SW480 (cell line): ENCODE measurements at regions not wholly inside any gene's neighbourhood (a gene's known extent, or its start where the extent isn't known, plus 50 kb on each side); places are given as distances from the start of the nearest gene placed in this dataset.

Experiments
- DNase-seq: peaks from one replicate; pipeline ENCODE4 v3.0.0-alpha.2; 2016; ENCODE audit warnings: low spot score

- DNase-seq, result no peak
Measured at GRCh38 chr10:124286621-124287020, 132.1 kb downstream of the OAT start.

- DNase-seq, result no peak
Measured at GRCh38 chr10:124285587-124286527, 132.9 kb downstream of the OAT start.

DNA sequence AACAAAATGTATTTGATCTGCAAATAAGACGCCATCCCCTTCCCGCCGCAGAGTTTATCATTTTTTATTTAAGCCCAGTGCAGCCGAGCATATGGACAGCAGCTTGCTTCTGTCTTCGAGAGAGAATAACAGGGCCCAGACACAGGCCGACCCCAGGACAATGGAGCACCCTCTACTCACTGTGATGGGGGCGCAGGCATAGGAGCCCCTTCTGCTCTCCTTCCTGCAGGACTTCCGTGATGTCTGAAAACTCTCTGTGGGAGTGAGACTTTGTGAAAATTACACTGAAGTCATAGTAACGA, 134.8 kb downstream of the OAT start:
- DNase-seq, result no peak

- no peak for DNase-seq
Measured at GRCh38 chr10:124283215-124283948, 135.3 kb downstream of the OAT start.

- DNase-seq, result no peak
Measured at GRCh38 chr10:124282326-124282725, 136.4 kb downstream of the OAT start.

GRCh38 chr10:124281666-124282065, 137.1 kb downstream of the OAT start:
- DNase-seq, result no peak

DNA sequence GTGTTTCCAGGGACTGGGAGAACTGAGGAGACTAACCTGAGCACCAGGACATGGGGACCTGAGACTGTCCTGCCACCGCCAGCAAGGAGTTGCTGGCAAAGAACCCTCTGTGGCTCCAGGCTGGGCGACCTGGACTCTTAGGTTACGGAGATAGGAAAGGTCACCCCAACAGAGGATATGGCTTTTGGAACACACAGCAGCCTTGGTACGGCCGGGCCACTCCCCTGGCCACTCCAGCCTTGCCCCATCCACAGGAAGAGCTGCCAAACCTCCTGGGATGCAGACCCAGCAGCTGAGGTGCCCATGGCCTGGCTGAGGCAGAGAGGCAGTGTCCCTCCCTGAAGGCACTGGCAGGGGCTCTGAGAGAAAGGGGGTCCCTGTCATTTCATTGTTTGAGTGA, 137.8 kb downstream of the OAT start:
- no peak for DNase-seq

GRCh38 chr10:124279882-124280281, 138.8 kb downstream of the OAT start:
- DNase-seq, result no peak

DNA sequence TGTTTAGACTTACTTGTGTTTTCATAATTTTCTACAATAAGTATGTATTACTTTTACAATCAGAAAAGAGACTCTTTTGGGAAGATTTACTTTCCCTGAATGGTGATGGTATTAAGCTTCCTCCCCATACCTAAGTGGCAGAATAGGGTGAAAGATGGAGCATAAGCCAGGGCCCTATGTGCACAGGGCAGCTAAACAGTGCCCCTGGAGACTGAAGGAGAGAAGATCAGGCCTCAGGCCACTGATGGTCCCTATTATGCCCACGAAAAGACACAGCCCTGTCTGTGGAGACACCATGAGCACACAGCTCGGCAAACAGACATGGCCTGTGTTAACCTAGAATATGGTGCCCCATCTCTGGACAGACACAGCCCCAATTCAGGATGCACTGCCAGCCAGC, 139.4 kb downstream of the OAT start:
- peak; percentile 17 for DNase-seq

DNA sequence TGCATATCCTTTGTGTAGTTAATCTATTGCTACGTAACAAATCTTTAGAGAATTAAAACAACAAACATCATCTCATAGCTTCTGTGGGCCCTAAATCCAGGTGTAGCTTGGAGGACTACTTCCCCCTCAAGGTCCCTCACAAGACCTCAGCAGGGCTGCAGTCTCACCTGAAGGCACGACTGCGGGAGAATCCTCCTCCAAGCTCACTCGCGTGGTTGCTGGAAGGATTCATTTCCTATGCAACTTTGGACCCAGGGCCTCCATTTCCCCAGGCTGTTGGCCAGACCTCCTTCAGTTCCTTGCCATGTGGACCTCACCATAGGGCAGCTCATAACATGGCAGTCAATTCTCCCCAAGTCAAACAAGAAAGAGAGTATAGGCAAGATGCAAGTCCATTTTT, 140.4 kb downstream of the OAT start:
- DNase-seq, result no peak

- no peak for DNase-seq
Measured at GRCh38 chr10:124273141-124273540, 145.6 kb downstream of the OAT start.

- DNase-seq, result no peak
Measured at GRCh38 chr10:124271676-124272075, 147.0 kb downstream of the OAT start.

DNA sequence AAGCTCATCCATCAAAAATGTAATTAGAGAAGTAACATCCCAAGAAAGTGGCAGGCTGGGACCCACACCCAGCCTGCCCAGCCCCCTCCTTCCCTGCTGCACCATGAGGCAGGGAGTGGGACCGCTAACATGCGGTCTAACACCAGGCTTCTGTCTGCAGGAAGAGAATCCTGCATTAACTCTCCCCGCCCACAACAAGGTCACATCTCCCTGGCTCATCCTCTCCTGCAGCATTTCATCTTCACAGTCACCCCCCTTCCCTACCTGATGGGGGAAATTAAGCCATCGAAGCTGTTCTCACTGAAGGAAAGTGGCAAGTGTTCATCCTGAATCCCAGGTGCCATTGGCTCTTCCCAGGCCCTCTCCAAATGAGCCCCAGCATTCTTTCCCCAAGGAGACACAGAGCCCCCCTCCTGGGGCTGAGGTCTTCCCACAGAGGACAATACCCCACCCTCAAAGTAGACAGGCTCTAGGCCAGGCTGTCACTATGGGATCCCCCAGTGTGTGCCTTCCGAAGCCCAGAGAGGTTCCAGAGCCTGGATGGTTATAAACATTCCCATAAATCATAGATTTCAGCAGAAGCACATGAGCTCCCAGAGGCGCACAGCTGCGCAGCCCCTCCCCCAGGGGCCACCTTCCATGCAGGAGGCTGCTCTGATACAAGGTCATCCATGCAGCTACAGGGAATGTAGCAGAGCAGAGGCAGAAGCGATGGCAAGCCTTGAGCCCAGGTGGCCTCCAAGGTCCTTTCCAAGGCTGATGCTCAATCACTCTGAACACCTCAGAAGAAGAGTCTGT, 148.0 kb downstream of the OAT start:
- DNase-seq, result no peak

GRCh38 chr10:124268976-124269375, 149.7 kb downstream of the OAT start:
- no peak for DNase-seq

DNA sequence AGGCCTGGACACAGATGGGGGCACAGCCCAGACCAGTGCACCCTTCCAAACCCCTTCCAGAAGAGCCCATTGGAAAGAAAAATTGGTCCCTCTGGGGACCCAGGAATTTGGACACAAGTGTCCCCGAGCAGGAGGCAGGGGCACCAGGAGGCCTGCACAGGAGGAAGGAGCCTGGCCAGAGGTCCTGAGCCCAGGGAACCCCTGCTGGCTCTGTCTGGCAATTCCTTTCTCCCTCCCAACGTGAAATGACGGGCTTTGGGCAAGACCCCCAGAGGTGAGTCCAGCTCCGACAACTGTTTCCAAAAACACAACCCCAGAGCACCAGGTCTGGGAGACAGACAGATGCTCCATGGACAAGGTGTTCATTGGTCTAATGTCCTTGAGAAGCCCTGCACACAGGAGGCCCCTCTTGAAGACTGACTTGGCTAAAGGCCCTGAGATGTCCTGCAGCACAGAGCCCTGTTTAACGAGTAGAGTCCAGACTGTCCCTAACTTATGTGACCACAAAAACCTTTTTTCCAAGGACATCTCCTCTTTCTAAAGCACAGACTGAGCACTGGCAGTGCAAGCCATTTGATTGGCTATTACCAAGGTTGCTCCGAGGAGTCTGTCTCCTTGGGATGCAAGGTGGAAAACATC, 150.7 kb downstream of the OAT start:
- DNase-seq, result no peak

DNA sequence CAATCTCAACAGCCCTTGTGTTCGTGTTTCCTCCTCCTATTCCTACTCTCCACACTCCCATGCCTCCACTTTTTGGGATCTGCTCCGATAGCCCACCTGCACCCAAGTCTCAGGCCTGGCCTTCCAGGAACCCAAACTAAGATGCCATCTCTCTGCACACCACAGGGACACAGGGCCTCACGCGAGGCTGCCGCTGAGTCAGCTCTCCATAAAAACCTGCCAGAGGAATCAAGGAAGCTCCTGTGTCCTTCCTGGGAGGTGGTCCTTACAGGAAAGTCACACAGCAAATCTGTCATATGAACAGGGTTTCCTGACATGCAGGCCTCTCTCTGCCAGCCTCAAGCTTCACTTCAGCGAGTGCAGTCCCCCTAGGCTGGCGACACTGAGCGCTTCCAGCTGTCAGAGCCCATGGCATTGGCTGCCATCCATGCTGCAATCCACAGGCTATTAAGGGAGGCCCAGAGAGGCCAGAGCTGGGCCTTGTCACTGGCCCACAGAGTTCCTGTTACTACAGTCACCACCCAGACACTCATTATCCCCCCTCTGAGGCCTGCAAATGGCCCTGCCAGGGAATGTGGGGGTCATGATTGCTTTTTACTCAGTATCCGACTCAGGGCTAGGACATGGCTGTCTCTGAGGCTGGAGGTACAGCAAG, 151.4 kb downstream of the OAT start:
- DNase-seq, result no peak

DNA sequence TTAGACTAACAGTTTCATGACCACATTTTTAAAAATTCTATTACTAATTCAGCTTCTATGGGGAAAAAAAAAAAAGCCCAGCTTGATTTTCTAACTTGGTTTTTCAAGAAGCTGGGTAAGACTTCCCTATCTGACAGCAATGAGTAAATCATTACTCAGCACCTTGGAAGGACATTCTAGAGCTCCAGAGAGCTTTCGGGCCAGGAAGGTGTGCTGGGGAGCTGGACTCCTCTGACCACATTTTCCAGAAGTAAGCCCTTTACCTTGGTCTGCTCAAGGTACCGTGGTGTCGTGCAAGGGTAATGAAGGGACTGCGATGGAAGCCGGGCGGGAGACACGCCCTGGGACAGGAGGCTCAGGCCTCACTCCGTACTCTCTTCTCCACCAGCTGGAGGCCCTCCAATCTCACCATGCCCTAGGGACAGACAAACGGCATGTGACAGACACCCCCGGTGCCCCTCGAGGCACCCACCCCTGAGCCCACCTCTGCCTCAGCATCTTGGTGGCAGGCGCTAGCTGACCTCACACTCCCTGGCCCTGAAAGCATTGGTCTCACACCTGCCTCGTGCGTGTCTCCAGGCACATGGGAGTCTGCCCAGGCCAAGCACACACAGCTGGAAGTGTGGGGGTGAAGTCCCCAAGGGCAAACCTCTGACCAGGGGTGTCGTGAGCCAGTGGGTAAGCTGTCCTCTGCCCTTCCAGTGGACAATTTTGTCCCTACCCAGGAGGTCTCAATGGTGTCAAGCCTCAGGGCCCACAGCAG, 152.1 kb downstream of the OAT start:
- no peak for DNase-seq

DNA sequence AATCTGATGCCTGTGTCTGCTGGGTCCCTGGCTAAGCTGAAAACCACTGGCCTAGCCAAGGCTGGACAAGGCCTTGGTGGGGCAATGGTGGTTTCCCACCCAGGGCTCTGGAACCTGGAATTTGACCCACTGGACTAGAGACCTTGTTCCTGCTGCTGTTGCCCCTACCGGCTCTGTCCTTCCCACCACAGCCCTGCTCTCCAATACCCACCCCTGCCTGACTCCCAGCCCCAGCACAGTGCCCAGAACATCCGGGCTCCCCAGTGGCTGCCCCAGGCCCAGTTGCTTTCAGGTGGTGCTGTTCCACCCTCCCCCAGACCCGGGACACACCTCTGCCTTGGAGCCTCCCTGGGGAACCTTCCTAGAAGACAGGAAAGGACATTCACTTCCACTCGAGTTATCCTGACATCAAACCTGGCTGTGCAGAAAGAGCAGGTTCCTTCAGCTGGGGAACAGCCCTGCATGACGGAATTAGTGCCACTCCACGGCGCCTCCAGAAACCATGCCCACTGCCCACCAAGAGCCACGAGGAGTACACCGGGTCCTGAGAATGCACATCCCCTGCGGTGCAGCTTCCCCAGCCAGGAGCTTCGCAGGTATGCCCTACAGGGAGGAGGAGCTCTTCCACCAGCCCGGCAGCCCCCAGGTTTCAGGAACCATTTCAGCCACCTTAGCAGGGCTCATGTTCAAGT, 152.8 kb downstream of the OAT start:
- DNase-seq, result no peak

DNA sequence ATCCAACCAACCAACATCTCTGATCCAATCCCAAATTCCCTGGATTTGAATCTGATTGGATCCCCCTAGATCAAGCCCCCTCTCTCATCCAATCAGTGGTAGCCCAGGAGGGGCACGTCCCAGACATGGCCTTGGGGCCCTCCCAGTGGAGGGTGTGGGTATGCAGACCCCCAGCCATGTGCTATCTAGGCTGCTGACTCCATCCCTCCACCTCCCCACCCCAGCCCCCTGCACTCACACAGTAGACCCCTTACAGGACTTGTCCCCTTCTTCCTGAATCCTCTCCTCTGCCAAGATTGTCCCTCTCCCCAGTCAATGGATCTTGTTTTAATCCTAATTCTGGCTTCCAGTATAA, 153.4 kb downstream of the OAT start:
- no peak for DNase-seq

DNA sequence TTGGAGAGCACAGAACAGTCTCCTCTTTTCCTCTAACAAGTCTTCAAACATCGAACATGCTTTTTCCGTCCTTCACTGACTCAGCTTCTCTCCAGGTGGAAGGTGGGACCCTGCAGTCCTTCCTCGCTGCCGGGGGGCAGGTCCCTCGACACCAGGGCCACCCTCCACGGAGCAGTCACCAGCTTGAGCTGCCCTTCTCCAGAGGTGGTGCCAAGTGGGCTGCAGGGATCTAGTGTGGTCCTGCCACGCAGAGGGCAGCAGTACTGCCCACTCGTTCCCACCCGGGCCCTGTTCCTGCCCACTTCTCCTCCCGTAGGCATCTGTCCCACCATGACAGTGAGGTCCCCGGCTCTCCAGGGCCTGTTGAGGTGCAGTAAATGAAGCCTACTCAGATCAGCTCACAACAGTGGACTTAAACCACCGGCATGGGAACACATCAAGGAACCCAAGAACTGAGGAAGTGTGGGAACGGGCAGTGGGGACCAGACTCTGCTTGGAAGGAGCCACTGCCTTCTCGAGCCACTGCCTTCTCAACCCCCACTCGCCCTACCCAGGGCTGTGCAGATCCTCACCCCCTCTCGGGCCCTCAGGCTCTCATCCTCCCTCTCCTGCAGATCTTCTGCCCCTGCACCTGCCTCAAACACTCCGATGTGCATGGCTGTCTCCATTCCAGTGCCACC, 153.9 kb downstream of the OAT start:
- no peak for DNase-seq
